Neural crest cell (in vitro differentiated cells): ENCODE measurements at regions not wholly inside any gene's neighbourhood (a gene's known extent, or its start where the extent isn't known, plus 50 kb on each side); places are given as distances from the start of the nearest gene placed in this dataset.

Experiments
- DNase-seq: peaks from one replicate; pipeline ENCODE4 v3.0.0; 2021; ENCODE audit warnings: low read depth, mixed read lengths, low spot score
- H3K27ac Mint-ChIP-seq: one replicate; pipeline ENCODE4 v1.8.0; 2021; ENCODE audit warnings: mild to moderate bottlenecking, mixed read lengths; ENCODE audit not compliant: unreplicated experiment
- H3K27me3 Mint-ChIP-seq: 2 replicates; pipeline ENCODE4 v1.8.0; 2021; ENCODE audit warnings: low read depth, mild to moderate bottlenecking, mixed read lengths
- H3K36me3 Mint-ChIP-seq: 2 replicates; pipeline ENCODE4 v1.8.0; 2021; ENCODE audit warnings: low read depth, mild to moderate bottlenecking, mixed read lengths
- H3K4me1 Mint-ChIP-seq: 2 replicates; pipeline ENCODE4 v1.8.0; 2021; ENCODE audit warnings: mixed read lengths
- H3K4me3 Mint-ChIP-seq: one replicate; pipeline ENCODE4 v1.8.0; 2021; ENCODE audit warnings: mild to moderate bottlenecking, mixed read lengths
- H3K9me3 Mint-ChIP-seq: 2 replicates; pipeline ENCODE4 v1.8.0; 2021; ENCODE audit warnings: mixed read lengths
- TF ChIP-seq, protein P1 (sequence below): fragments of 200-600 bp; sonication (generic); conservative IDR thresholded peaks from 2 replicates; pipeline ENCODE4 v1.5.0; 2021; ENCODE audit warnings: antibody characterized with exemption, mild to moderate bottlenecking

DNA sequence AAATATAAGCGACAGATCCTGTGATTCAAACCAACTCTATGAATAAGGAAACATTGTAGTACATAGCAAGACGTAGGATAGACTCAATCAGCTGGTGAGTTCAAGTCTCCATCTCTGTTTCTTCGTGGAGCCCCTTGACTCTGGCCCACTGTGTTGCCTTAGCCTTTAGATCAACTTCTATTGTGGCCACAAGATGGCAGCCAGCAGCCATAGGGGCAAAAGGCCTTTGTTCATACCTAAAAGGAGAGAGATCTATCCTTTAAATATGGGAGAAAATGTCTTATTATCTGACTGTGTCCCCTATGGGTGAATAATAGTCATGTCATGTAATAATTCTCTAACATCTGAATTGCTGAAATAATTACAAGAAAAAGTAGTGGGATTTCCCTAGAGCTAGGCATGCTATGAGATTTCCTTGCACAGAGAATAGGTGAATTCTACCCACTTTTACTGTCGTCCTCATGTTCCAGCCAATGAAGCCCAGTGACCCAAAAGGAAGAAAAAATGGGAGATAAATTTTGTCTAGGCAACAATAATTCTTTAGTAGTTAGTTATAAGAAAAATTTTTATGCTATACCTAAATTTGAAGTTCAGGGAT, 129.4 kb downstream of the PCDH20 start:
- Mint-ChIP-seq H3K4me1 (no peaks in the 10 kb centered on the region), H3K9me3 (no peaks in the 10 kb centered on the region), H3K36me3 (no peaks in the 10 kb centered on the region), H3K4me3 (no peak overlapping the region), H3K27ac (no peak overlapping the region), H3K27me3 (no peaks in the 10 kb centered on the region)
- no peak for DNase-seq
- TF ChIP-seq, protein P1, sequence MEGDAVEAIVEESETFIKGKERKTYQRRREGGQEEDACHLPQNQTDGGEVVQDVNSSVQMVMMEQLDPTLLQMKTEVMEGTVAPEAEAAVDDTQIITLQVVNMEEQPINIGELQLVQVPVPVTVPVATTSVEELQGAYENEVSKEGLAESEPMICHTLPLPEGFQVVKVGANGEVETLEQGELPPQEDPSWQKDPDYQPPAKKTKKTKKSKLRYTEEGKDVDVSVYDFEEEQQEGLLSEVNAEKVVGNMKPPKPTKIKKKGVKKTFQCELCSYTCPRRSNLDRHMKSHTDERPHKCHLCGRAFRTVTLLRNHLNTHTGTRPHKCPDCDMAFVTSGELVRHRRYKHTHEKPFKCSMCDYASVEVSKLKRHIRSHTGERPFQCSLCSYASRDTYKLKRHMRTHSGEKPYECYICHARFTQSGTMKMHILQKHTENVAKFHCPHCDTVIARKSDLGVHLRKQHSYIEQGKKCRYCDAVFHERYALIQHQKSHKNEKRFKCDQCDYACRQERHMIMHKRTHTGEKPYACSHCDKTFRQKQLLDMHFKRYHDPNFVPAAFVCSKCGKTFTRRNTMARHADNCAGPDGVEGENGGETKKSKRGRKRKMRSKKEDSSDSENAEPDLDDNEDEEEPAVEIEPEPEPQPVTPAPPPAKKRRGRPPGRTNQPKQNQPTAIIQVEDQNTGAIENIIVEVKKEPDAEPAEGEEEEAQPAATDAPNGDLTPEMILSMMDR = peak; percentile 52

DNA sequence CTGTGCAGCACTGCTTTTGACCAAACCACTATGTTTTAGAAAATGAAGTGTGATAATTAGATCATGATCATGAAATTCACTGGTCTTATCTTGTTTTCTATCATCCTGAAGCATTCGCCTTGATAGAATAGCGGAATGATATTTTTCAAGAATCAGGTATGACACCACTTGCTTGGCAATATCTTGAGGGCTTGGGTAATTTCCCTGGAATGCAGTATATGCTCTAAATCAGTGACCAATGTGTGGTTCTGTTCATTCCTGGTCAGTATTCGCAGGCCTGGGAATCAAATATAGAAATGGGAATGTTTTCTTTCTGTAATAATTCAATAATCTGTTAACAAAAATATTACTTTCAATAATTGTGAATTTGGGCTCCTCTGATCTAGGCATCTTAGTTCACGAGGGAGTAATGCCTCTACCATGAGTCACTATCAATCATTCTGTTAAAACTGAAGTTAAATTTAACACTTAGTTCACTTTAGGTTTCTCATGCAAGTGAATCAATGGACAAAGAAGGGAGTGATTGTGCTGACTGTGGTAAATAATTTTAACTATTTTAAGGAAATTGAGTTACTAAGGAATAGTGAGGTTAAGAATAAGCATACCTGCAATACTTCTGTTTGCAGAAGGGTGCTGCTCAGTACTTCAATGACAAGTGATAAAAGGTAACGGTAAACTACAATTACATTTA, 137.9 kb downstream of the PCDH20 start:
- Mint-ChIP-seq H3K9me3 (peaks cover 3% of the 10 kb centered on the region), H3K27ac (no peak overlapping the region), H3K36me3 (no peaks in the 10 kb centered on the region), H3K27me3 (no peaks in the 10 kb centered on the region), H3K4me1 (no peaks in the 10 kb centered on the region), H3K4me3 (no peak overlapping the region)
- TF ChIP-seq, protein P1 = no peak
- DNase-seq = no peak

DNA sequence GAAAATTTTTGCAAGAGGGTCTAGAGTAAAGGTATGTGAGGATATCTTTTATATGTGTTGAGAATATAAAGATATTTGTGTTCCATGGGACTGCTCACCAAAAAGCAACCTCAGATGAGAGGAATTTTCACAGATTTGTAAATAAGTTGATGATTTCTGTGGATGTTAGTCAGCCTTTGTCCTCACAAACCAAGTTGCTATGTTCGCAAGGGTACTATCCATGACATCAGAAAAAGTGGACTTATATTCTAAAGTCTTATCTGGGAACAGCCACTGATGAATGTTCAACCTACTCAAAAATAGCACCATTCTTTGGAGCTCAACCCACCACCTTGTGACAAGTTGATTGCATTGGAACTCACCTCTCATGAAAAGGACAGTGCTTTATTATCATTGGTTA, 138.6 kb downstream of the PCDH20 start:
- H3K27me3 Mint-ChIP-seq = no peaks in the 10 kb centered on the region
- no peaks in the 10 kb centered on the region for H3K36me3 Mint-ChIP-seq
- H3K27ac Mint-ChIP-seq = no peak overlapping the region
- H3K4me3 Mint-ChIP-seq = no peak overlapping the region
- TF ChIP-seq, protein P1 = no peak
- no peaks in the 10 kb centered on the region for H3K4me1 Mint-ChIP-seq
- DNase-seq = no peak
- H3K9me3 Mint-ChIP-seq = peaks cover 3% of the 10 kb centered on the region

DNA sequence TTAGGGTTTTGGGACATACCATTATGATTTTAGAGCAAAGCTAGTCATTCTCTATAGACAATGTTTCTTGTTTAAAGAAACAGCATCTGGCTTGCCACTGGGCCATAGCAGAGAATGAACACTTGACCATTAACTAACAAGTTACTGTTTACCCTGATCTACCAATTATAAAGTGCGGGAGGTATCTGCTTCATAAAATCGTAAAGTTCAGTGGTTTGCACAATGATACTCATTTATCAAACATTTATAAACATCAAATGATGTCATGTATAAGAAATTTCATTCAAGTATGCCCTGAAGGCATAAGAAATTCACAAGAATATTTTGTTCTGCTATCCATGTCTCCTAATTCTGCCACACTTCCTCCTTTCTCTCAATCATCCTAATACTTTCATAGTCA, 139.2 kb downstream of the PCDH20 start:
- Mint-ChIP-seq H3K27me3 (no peaks in the 10 kb centered on the region), H3K9me3 (peaks cover 3% of the 10 kb centered on the region), H3K4me1 (no peaks in the 10 kb centered on the region), H3K36me3 (no peaks in the 10 kb centered on the region), H3K4me3 (no peak overlapping the region), H3K27ac (no peak overlapping the region)
- TF ChIP-seq, protein P1 = no peak
- no peak for DNase-seq

DNA sequence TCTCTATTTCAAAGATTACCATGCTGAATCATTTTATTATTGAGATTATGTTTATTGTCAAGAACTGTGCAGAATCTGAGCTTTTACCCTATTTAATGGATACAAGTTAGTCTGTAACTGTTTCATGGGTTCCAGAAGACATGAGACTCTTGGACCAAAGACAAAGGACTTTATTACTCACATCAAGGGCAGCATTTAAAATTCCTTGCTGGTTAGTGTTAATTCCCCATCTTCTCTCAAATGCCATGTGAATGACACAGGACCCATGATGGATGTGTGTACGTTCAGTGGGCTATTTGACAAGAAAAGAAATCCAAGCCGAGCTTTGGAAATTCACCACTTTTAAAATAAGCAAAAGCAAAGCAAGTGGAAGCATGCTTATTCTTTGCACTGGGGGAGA, 139.9 kb downstream of the PCDH20 start:
- Mint-ChIP-seq H3K27me3 (no peaks in the 10 kb centered on the region), H3K4me1 (no peaks in the 10 kb centered on the region), H3K36me3 (no peaks in the 10 kb centered on the region), H3K27ac (no peak overlapping the region), H3K9me3 (peaks cover 3% of the 10 kb centered on the region), H3K4me3 (no peak overlapping the region)
- DNase-seq = no peak
- TF ChIP-seq, protein P1 = no peak
